ENCODE measurements at regions not wholly inside any gene's neighbourhood (a gene's known extent, or its start where the extent isn't known, plus 50 kb on each side); places are given as distances from the start of the nearest gene placed in this dataset.

DNA sequence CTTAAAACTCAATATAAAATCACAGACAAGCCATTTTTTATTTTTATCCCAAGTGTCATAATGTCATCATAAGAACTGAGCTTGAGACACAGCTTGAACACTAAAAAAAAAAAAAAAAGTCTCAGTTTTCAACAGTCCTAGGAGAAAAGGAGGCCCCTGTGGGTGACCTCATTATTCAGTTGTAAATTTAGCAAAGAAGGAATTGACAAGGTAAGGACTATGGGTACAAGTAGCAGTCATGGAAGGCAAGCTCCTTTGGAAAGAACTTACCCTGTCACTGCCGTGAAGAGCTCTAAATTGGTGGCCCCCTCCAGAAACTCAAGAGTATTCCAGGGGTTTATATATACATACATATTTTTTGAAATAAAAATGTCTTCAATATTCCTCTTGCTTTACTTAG lies 864.4 kb upstream of the KCND2 start:
- ChIA-PET CTCF (no interaction called here), POLR2A (no interaction called here)
- no peak for DNase-seq (ENCODE audit: low read depth, low spot score)
- Histone ChIP-seq H3K27ac (ENCODE audit: low read depth, low read length) (no peak overlapping the region), H3K27me3 (ENCODE audit: control insufficient read depth, insufficient read depth, low read length) (no peaks in the 10 kb centered on the region), H3K4me3 (ENCODE audit: low read depth, low read length) (no peak overlapping the region), H3K9me3 (ENCODE audit: control insufficient read depth, insufficient read depth, low read length) (peaks cover 9% of the 10 kb centered on the region)
- TF ChIP-seq, protein P1, sequence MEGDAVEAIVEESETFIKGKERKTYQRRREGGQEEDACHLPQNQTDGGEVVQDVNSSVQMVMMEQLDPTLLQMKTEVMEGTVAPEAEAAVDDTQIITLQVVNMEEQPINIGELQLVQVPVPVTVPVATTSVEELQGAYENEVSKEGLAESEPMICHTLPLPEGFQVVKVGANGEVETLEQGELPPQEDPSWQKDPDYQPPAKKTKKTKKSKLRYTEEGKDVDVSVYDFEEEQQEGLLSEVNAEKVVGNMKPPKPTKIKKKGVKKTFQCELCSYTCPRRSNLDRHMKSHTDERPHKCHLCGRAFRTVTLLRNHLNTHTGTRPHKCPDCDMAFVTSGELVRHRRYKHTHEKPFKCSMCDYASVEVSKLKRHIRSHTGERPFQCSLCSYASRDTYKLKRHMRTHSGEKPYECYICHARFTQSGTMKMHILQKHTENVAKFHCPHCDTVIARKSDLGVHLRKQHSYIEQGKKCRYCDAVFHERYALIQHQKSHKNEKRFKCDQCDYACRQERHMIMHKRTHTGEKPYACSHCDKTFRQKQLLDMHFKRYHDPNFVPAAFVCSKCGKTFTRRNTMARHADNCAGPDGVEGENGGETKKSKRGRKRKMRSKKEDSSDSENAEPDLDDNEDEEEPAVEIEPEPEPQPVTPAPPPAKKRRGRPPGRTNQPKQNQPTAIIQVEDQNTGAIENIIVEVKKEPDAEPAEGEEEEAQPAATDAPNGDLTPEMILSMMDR (IDR thresholded peaks at IDR 0.05; ENCODE audit: low read depth, low read length): no peak

DNA sequence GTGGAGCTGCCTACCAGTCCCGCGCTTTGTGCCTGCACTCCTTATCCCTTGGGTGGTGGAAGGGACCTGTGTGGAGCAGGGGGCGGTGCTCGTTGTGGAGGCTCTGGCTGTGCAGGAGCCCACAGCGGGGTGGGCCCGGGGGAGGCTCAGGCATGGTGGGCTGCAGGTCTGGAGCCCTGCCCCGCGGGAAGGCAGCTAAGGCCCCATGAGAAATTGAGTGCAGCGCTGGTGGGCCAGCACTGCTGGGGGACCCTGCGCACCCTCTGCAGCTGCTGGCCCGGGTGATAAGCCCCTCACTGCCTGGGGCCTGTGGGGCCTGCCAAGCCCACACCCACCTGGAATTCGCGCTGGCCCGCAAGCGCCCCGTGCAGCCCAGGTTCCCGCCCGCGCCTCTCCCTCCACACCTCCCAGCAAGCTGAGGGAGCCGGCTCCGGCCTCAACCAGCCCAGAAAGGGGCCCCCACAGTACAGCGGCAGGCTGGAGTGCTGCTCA lies 859.6 kb upstream of the KCND2 start:
- TF ChIP-seq, protein P1 (IDR thresholded peaks at IDR 0.05; ENCODE audit: low read depth, low read length): no peak
- no peaks in the 10 kb centered on the region for H3K27me3 ChIP-seq (ENCODE audit: control insufficient read depth, insufficient read depth, low read length)
- CTCF ChIA-PET: no interaction called here
- POLR2A ChIA-PET: no interaction called here
- H3K27ac ChIP-seq (ENCODE audit: low read depth, low read length): no peak overlapping the region
- H3K4me3 ChIP-seq (ENCODE audit: low read depth, low read length): no peak overlapping the region
- DNase-seq (ENCODE audit: low read depth, low spot score): no peak
- H3K9me3 ChIP-seq (ENCODE audit: control insufficient read depth, insufficient read depth, low read length): peaks cover 11% of the 10 kb centered on the region

DNA sequence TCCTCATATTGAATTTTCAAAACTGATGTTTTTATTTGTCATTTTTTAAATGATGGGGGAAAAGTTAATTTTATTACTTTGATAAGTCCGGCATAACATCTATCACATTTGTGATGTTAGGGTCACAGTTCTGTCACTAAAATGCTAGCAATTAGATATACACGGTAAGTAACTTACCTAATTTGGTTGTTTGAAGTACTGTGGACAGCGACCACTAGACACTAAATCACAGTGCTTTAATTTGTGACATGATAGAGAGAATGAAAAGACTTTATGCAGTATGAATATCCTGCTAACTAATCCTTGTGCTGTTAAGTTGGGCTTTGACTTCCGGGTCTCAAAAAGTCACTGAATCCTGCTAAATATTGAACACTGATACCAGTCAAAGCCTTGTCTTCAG lies 857.3 kb upstream of the KCND2 start:
- TF ChIP-seq, protein P1 (IDR thresholded peaks at IDR 0.05; ENCODE audit: low read depth, low read length): no peak
- ChIA-PET CTCF (no interaction called here), POLR2A (no interaction called here)

DNA sequence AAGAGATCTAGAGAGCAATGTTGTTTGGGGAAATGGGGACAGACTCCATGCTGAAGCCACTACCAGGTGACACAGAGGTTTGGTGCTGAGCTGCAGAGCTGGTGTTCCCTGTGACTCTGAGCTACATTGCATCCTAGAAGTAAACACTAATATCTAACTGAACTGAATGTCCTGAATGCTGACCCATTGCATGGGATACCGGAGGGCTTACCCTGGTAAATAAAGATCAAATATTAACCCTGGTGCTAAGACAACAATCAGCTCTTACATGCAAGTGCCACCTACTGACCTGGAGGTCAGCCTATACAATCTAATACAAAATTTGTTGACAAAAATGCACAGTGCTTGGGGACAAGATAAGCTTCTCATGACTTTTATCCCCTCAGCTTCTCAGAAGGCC lies 851.3 kb upstream of the KCND2 start:
- DNase-seq (ENCODE audit: low read depth, low spot score): no peak
- no peak overlapping the region for H3K27ac ChIP-seq (ENCODE audit: low read depth, low read length)
- TF ChIP-seq, protein P1 (IDR thresholded peaks at IDR 0.05; ENCODE audit: low read depth, low read length): no peak
- no peaks in the 10 kb centered on the region; the same call in 1 of the 2 replicates for H3K9me3 ChIP-seq (ENCODE audit: control insufficient read depth, insufficient read depth, low read length)
- H3K4me3 ChIP-seq (ENCODE audit: low read depth, low read length): no peak overlapping the region
- POLR2A ChIA-PET: no interaction called here
- CTCF ChIA-PET: no interaction called here
- no peaks in the 10 kb centered on the region for H3K27me3 ChIP-seq (ENCODE audit: control insufficient read depth, insufficient read depth, low read length)

More for the DNA sequence above, 857.3 kb upstream of the KCND2 start:
- Histone ChIP-seq H3K9me3 (ENCODE audit: control insufficient read depth, insufficient read depth, low read length) (peaks cover 11% of the 10 kb centered on the region), H3K27ac (ENCODE audit: low read depth, low read length) (no peak overlapping the region), H3K27me3 (ENCODE audit: control insufficient read depth, insufficient read depth, low read length) (no peaks in the 10 kb centered on the region), H3K4me3 (ENCODE audit: low read depth, low read length) (no peak overlapping the region)
- no peak for DNase-seq (ENCODE audit: low read depth, low spot score)

DNA sequence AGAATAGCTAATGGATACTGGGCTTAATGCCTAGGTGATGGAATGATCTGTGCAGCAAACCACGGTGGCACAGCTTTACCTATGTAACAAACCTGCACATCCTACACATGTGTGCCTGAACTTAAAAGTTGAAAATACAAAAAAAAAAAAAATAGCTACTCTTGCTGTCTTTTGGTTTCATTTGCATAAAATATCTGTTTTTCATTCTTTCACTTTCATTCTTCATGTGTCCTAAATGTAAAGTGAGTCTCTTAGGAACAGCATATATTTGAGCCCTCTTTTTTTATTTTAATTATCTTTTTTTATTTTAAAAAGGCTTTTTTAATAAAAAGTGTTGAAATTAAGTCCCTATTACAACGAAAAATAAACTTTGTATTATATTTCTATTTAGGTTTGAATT lies 836.1 kb upstream of the KCND2 start:
- ChIA-PET CTCF (no interaction called here), POLR2A (no interaction called here)
- Histone ChIP-seq H3K27ac (ENCODE audit: low read depth, low read length) (no peak overlapping the region), H3K27me3 (ENCODE audit: control insufficient read depth, insufficient read depth, low read length) (no peaks in the 10 kb centered on the region), H3K9me3 (ENCODE audit: control insufficient read depth, insufficient read depth, low read length) (no peaks in the 10 kb centered on the region; the same call in 1 of the 2 replicates), H3K4me3 (ENCODE audit: low read depth, low read length) (no peak overlapping the region)
- TF ChIP-seq, protein P1 (IDR thresholded peaks at IDR 0.05; ENCODE audit: low read depth, low read length): no peak
- no peak for DNase-seq (ENCODE audit: low read depth, low spot score)

Measured in AG04450 (cell line).